Keratinocyte (primary cell): ENCODE measurements at regions not wholly inside any gene's neighbourhood (a gene's known extent, or its start where the extent isn't known, plus 50 kb on each side); places are given as distances from the start of the nearest gene placed in this dataset.

ENCODE experiments used
- DNase-seq: peaks from one replicate; pipeline ENCODE4 v3.0.0-alpha.2; 2011; ENCODE audit warnings: low read depth, missing footprints, low spot score
- FAIRE-seq: peaks from 2 replicates; lab custom pipeline; 2011; peaks lifted over from hg19 to GRCh38; lab: Jason Lieb, UNC
- H2AFZ ChIP-seq: 2 replicates; pipeline ENCODE4 v1.6.0; 2012; ENCODE audit warnings: low read length, control low read depth, inconsistent platforms; ENCODE audit not compliant: control insufficient read depth
- H3K27ac ChIP-seq: 2 replicates; pipeline ENCODE4 v1.5.1; 2011; ENCODE audit warnings: low read length; ENCODE audit not compliant: control insufficient read depth, insufficient read depth
- H3K27me3 ChIP-seq: 3 replicates; pipeline ENCODE4 v1.6.0; 2011; ENCODE audit warnings: low read length; ENCODE audit not compliant: control insufficient read depth, insufficient read depth; ENCODE audit errors: extremely low read depth
- H3K36me3 ChIP-seq, 2 experiments: 2 replicates in 1 of 2; 3 replicates in 1 of 2; pipeline ENCODE4 v1.5.1; 2011; ENCODE audit warnings: low read length in 2 of 2, mild to moderate bottlenecking in 1 of 2; ENCODE audit not compliant: control insufficient read depth in 2 of 2, insufficient read depth in 2 of 2; ENCODE audit errors: extremely low read depth in 1 of 2
- H3K4me1 ChIP-seq: 3 replicates; pipeline ENCODE4 v1.5.1; 2011; ENCODE audit warnings: low read length; ENCODE audit not compliant: control insufficient read depth, insufficient read depth; ENCODE audit errors: extremely low read depth
- H3K4me2 ChIP-seq: 3 replicates; pipeline ENCODE4 v1.6.0; 2011; ENCODE audit warnings: low read depth, low read length; ENCODE audit not compliant: control insufficient read depth, insufficient read depth; ENCODE audit errors: extremely low read depth
- H3K4me3 ChIP-seq, 3 experiments: fragments of 200-600 bp in 1 of 3; sonication (generic) in 1 of 3; 2 replicates in 2 of 3; 3 replicates in 1 of 3; pipeline ENCODE4 v1.5.1; 2011 to 2016; ENCODE audit warnings: low read length in 3 of 3, mild to moderate bottlenecking in 3 of 3, control low read depth in 2 of 3, inconsistent platforms in 1 of 3, low read depth in 1 of 3, mixed read lengths in 1 of 3, mixed run types in 1 of 3, moderate library complexity in 1 of 3; ENCODE audit not compliant: control insufficient read depth in 2 of 3, insufficient read depth in 2 of 3; ENCODE audit errors: extremely low read depth in 1 of 3
- H3K79me2 ChIP-seq: 2 replicates; pipeline ENCODE4 v1.6.0; 2012; ENCODE audit warnings: low read length; ENCODE audit not compliant: control insufficient read depth, insufficient read depth
- H3K9ac ChIP-seq: 3 replicates; pipeline ENCODE4 v1.6.0; 2011; ENCODE audit warnings: low read length; ENCODE audit not compliant: control insufficient read depth, insufficient read depth; ENCODE audit errors: extremely low read depth
- H3K9me1 ChIP-seq: 3 replicates; pipeline ENCODE4 v1.6.0; 2011; ENCODE audit warnings: low read length; ENCODE audit not compliant: control insufficient read depth, insufficient read depth; ENCODE audit errors: extremely low read depth
- H3K9me3 ChIP-seq: 2 replicates; pipeline ENCODE4 v1.5.1; 2012; ENCODE audit warnings: low read depth, low read length; ENCODE audit not compliant: control insufficient read depth
- H4K20me1 ChIP-seq: 3 replicates; pipeline ENCODE4 v1.6.0; 2011; ENCODE audit warnings: low read length; ENCODE audit not compliant: control insufficient read depth, insufficient read depth; ENCODE audit errors: extremely low read depth
- EZH2 ChIP-seq: IDR thresholded peaks from one replicate; pipeline ENCODE4 v1.6.1; 2012; ENCODE audit warnings: inconsistent platforms, mild to moderate bottlenecking, low read length, moderate library complexity
- dilution Hi-C: fragments of 300-500 bp; cut with MboI; formaldehyde crosslinking; loops from one replicate; pipeline ENCODE4 v1.7.0; 2020; ENCODE audit warnings: low sequenced_read_pairs; ENCODE audit not compliant: extremely low pct_ligation_motif_present
- TF ChIP-seq, protein P1 (sequence below), 3 experiments: IDR thresholded peaks in 1 of 3; conservative IDR thresholded peaks in 1 of 3; optimal IDR thresholded peaks in 1 of 3; 2 replicates in 2 of 3; 3 replicates in 1 of 3; pipeline versions ENCODE3 to v1.5.1; 2011; ENCODE audit warnings: low read length in 3 of 3, mild to moderate bottlenecking in 3 of 3, moderate library complexity in 2 of 3, control low read depth in 1 of 3, inconsistent platforms in 1 of 3; ENCODE audit not compliant: insufficient read depth in 2 of 3; ENCODE audit errors: extremely low read depth in 1 of 3

DNA sequence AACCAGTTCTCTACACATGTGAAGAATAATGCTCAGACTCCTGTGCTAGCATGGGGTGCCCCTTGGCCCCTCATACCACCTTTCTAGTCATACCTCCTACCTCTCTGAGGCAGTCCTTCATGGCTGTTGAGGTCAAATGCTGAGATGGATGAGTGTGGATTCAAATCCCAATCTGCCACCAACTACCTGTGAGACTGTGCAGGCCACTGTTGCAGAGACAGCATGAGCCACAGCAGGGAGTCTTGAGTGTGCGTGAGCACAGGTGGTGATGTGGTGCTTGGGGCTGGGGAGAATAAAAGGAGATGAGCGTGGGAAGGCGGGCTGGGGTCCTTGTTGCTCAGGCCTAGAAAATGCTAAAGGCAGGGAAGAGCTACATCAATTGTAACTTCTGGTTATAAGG is 218.0 kb upstream of the E2F8 start:
- no peak for TF ChIP-seq EZH2
- TF ChIP-seq, protein P1, sequence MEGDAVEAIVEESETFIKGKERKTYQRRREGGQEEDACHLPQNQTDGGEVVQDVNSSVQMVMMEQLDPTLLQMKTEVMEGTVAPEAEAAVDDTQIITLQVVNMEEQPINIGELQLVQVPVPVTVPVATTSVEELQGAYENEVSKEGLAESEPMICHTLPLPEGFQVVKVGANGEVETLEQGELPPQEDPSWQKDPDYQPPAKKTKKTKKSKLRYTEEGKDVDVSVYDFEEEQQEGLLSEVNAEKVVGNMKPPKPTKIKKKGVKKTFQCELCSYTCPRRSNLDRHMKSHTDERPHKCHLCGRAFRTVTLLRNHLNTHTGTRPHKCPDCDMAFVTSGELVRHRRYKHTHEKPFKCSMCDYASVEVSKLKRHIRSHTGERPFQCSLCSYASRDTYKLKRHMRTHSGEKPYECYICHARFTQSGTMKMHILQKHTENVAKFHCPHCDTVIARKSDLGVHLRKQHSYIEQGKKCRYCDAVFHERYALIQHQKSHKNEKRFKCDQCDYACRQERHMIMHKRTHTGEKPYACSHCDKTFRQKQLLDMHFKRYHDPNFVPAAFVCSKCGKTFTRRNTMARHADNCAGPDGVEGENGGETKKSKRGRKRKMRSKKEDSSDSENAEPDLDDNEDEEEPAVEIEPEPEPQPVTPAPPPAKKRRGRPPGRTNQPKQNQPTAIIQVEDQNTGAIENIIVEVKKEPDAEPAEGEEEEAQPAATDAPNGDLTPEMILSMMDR (optimal IDR thresholded peaks at IDR 0.05 in 1 of 3, IDR thresholded peaks at IDR 0.05 in 1 of 3, conservative IDR thresholded peaks at IDR 0.05 in 1 of 3; ENCODE audit: extremely low read depth in 1 of 3, insufficient read depth in 2 of 3, low read length in 3 of 3), result no peak
- dilution Hi-C loops, result no loop called here
- no peak overlapping the region for H3K4me3 ChIP-seq
- H3K4me2 ChIP-seq, result no peak overlapping the region
- no peaks in the 10 kb centered on the region for H3K9me3 ChIP-seq
- H3K4me1 ChIP-seq, result no peaks in the 10 kb centered on the region
- FAIRE-seq, result no peak
- no peak overlapping the region for H3K9ac ChIP-seq
- no peak for DNase-seq
- no peak overlapping the region for H2AFZ ChIP-seq
- no peaks in the 10 kb centered on the region for H3K9me1 ChIP-seq
- H4K20me1 ChIP-seq, result no peaks in the 10 kb centered on the region
- no peaks in the 10 kb centered on the region for H3K79me2 ChIP-seq
- peaks cover 17% of the 10 kb centered on the region for H3K27me3 ChIP-seq
- H3K36me3 ChIP-seq, result no peaks in the 10 kb centered on the region
- H3K27ac ChIP-seq, result no peak overlapping the region

DNA sequence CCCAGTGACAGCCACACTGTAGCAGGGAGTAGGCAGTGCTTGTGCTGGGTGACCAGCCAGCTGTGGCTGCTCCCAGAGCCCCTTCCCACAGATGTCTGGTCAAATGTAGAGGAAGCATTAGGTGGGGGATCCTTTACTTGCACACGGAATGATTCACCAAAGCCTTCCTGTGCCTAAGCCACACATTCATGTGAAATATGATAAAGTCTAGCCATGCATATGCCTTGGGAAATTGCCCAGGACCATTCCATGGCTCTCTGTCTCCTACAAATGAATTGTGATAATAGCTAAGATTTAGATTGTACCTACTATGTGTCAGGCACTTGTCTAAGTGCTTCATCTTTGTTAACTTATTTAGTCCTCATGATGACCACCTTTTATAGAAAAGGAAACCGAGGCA is 217.5 kb upstream of the E2F8 start:
- Histone ChIP-seq H3K9me1 (no peaks in the 10 kb centered on the region), H4K20me1 (no peaks in the 10 kb centered on the region), H3K4me1 (no peaks in the 10 kb centered on the region), H3K9ac (no peak overlapping the region), H3K79me2 (no peaks in the 10 kb centered on the region), H3K4me3 (no peak overlapping the region), H3K36me3 (no peaks in the 10 kb centered on the region), H3K27ac (no peak overlapping the region), H3K9me3 (no peaks in the 10 kb centered on the region), H3K4me2 (no peak overlapping the region), H3K27me3 (peaks cover 13% of the 10 kb centered on the region), H2AFZ (no peak overlapping the region)
- dilution Hi-C loops, result no loop called here
- DNase-seq, result no peak
- TF ChIP-seq EZH2, result no peak
- TF ChIP-seq, protein P1 (optimal IDR thresholded peaks at IDR 0.05 in 1 of 3, IDR thresholded peaks at IDR 0.05 in 1 of 3, conservative IDR thresholded peaks at IDR 0.05 in 1 of 3; ENCODE audit: extremely low read depth in 1 of 3, insufficient read depth in 2 of 3, low read length in 3 of 3), result no peak
- no peak for FAIRE-seq
